ENCODE measurements at regions not wholly inside any gene's neighbourhood (a gene's known extent, or its start where the extent isn't known, plus 50 kb on each side); places are given as distances from the start of the nearest gene placed in this dataset.
"Not testable (repeated sequence)": the region's sequence is repeated elsewhere in the genome, so short reads cannot be mapped to it uniquely, and the experiment has no call there.

- no peaks in the 10 kb centered on the region for H3K4me1 ChIP-seq (ENCODE audit: insufficient read depth)
- WGBS = 60% methylated on average over 1 of the region's 1 CpG
- no peak overlapping the region for H3K4me3 ChIP-seq (ENCODE audit: low read depth, low read length)
- no peak for DNase-seq (ENCODE audit: extremely low spot score)
- H3K27ac ChIP-seq (ENCODE audit: low read depth) = no peak overlapping the region
- no peaks in the 10 kb centered on the region for H3K36me3 ChIP-seq (ENCODE audit: insufficient read depth)
Observed at GRCh38 chr4:135917011-135917410, 1615.3 kb downstream of the PCDH18 start.

- no peak overlapping the region for H3K4me3 ChIP-seq (ENCODE audit: low read depth, low read length)
- no peak overlapping the region for H3K27ac ChIP-seq (ENCODE audit: low read depth)
- no peaks in the 10 kb centered on the region for H3K4me1 ChIP-seq (ENCODE audit: insufficient read depth)
- H3K36me3 ChIP-seq (ENCODE audit: insufficient read depth) = no peaks in the 10 kb centered on the region
- DNase-seq (ENCODE audit: extremely low spot score) = no peak
Observed at GRCh38 chr4:135900956-135901355, 1631.3 kb downstream of the PCDH18 start.

GRCh38 chr4:135864304-135864703 lies 1662.7 kb upstream of the PABPC4L start:
- not testable (repeated sequence) for H3K4me1 ChIP-seq (ENCODE audit: insufficient read depth); H3K36me3 ChIP-seq (ENCODE audit: insufficient read depth); H3K27ac ChIP-seq (ENCODE audit: low read depth); DNase-seq (ENCODE audit: extremely low spot score); H3K4me3 ChIP-seq (ENCODE audit: low read depth, low read length)
- 33% methylated on average over 10 of the region's 10 CpGs for WGBS

DNA sequence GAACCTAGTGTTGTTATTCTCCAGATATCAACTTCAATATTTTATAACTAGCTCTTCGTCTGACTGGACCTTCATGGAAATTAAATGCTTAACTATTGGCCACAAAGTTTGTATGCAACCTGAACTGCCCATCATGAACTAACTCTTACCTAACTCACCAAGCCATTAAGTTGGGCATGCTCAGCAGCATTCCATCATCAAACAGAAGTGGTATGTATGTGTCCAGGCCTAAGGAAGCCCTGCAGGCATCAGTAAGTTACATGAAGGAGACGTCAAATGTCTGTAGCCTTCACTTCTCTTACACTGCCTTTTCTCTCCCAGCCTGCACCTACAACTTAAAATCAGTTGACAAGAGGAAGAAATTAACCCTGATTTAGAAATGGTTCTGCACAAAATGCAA lies 1639.2 kb upstream of the PABPC4L start:
- H3K36me3 ChIP-seq (ENCODE audit: insufficient read depth) = no peaks in the 10 kb centered on the region
- no peak overlapping the region for H3K4me3 ChIP-seq (ENCODE audit: low read depth, low read length)
- no peak for DNase-seq (ENCODE audit: extremely low spot score)
- H3K4me1 ChIP-seq (ENCODE audit: insufficient read depth) = no peaks in the 10 kb centered on the region
- H3K27ac ChIP-seq (ENCODE audit: low read depth) = no peak overlapping the region
- 94% methylated on average over 2 of the region's 2 CpGs for WGBS

DNA sequence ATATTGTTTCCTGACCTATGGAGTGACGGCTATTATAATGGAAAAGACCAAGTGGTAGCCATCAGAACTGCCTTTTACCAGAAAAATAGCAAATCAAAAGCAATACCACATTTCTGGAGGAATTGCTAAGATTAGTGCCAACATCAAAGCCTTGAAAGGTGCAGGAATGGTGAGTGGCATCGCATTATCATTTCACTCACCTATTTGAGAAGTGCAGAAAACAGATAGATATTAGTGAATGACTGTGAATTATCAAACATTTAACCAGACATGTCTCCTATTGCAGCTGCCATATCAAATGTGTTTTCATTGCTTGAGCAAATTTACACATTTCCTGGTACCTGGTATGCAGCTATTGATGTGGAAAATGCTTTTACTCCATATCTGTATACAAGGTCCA lies 1638.1 kb upstream of the PABPC4L start:
- no peaks in the 10 kb centered on the region for H3K36me3 ChIP-seq (ENCODE audit: insufficient read depth)
- WGBS = 94% methylated on average over 2 of the region's 2 CpGs
- H3K4me3 ChIP-seq (ENCODE audit: low read depth, low read length) = no peak overlapping the region
- no peaks in the 10 kb centered on the region for H3K4me1 ChIP-seq (ENCODE audit: insufficient read depth)
- DNase-seq (ENCODE audit: extremely low spot score) = no peak
- H3K27ac ChIP-seq (ENCODE audit: low read depth) = no peak overlapping the region

- Histone ChIP-seq H3K36me3 (ENCODE audit: insufficient read depth) (no peaks in the 10 kb centered on the region), H3K27ac (ENCODE audit: low read depth) (no peak overlapping the region), H3K4me3 (ENCODE audit: low read depth, low read length) (no peak overlapping the region), H3K4me1 (ENCODE audit: insufficient read depth) (no peaks in the 10 kb centered on the region)
- 81% methylated on average over 1 of the region's 1 CpG for WGBS
- DNase-seq (ENCODE audit: extremely low spot score) = no peak
Observed at GRCh38 chr4:135838889-135839288, 1637.3 kb upstream of the PABPC4L start.

DNA sequence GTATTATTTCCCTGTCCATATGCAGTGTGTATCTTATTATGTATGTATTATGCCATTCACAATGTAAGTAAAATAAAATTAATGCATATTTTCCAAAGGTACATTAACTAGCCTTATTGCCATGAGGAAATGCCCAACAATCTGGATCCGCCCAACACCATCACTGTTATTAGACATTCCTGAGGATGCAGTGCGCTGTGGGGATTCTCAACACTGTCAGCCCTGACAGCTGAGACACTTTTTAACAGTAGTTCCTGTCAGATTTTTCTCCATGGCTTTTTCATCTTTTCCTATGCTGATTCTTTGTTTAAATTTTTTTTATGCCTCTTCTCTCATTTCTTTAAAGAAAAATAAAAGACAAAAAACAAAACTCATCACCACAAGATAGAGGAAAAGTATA lies 1632.9 kb upstream of the PABPC4L start:
- no peak for DNase-seq (ENCODE audit: extremely low spot score)
- Histone ChIP-seq H3K36me3 (ENCODE audit: insufficient read depth) (no peaks in the 10 kb centered on the region), H3K4me1 (ENCODE audit: insufficient read depth) (no peaks in the 10 kb centered on the region), H3K4me3 (ENCODE audit: low read depth, low read length) (no peak overlapping the region), H3K27ac (ENCODE audit: low read depth) (no peak overlapping the region)
- WGBS = 90% methylated on average over 2 of the region's 2 CpGs

- H3K4me3 ChIP-seq (ENCODE audit: low read depth, low read length) = no peak overlapping the region
Observed at GRCh38 chr4:135833529-135833928, 1631.9 kb upstream of the PABPC4L start.

GRCh38 chr4:135824759-135825296 lies 1623.2 kb upstream of the PABPC4L start:
- DNase-seq (ENCODE audit: extremely low spot score) = no peak
- no peaks in the 10 kb centered on the region for H3K36me3 ChIP-seq (ENCODE audit: insufficient read depth)
- H3K4me1 ChIP-seq (ENCODE audit: insufficient read depth) = no peaks in the 10 kb centered on the region
- no peak overlapping the region for H3K4me3 ChIP-seq (ENCODE audit: low read depth, low read length)
- no peak overlapping the region for H3K27ac ChIP-seq (ENCODE audit: low read depth)
- WGBS = 57% methylated on average over 3 of the region's 3 CpGs

More at GRCh38 chr4:135833529-135833928, 1631.9 kb upstream of the PABPC4L start:
- WGBS = 86% methylated on average over 1 of the region's 1 CpG
- Histone ChIP-seq H3K4me1 (ENCODE audit: insufficient read depth) (no peaks in the 10 kb centered on the region), H3K36me3 (ENCODE audit: insufficient read depth) (no peaks in the 10 kb centered on the region), H3K27ac (ENCODE audit: low read depth) (no peak overlapping the region)
- no peak for DNase-seq (ENCODE audit: extremely low spot score)

DNA sequence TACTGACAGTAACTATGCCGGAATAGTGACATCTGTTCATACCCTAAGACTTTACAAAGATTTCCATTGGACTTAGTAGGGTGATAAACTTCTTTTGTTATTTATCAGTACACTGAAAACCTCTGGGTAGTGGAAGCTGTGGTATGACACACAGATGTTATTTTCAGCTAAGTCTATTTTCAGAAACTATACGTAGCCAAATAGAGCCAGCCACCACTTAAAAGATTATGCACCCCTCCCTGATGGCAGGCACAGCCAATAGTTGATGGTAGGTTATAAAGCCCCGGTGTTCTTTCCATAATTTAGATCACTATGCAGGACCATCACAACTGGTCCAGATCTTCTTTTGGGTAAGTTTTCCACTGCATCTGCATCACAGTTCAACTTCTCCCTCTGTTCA lies 1603.2 kb upstream of the PABPC4L start:
- Histone ChIP-seq H3K4me1 (ENCODE audit: insufficient read depth) (no peaks in the 10 kb centered on the region), H3K4me3 (ENCODE audit: low read depth, low read length) (no peak overlapping the region), H3K27ac (ENCODE audit: low read depth) (no peak overlapping the region), H3K36me3 (ENCODE audit: insufficient read depth) (no peaks in the 10 kb centered on the region)
- 80% methylated on average over 3 of the region's 3 CpGs for WGBS
- DNase-seq (ENCODE audit: extremely low spot score) = no peak

GRCh38 chr4:135777361-135777760 lies 1575.8 kb upstream of the PABPC4L start:
- Histone ChIP-seq H3K36me3 (ENCODE audit: insufficient read depth) (no peaks in the 10 kb centered on the region), H3K27ac (ENCODE audit: low read depth) (no peak overlapping the region), H3K4me1 (ENCODE audit: insufficient read depth) (no peaks in the 10 kb centered on the region), H3K4me3 (ENCODE audit: low read depth, low read length) (no peak overlapping the region)
- 54% methylated on average over 1 of the region's 1 CpG for WGBS
- DNase-seq (ENCODE audit: extremely low spot score) = no peak

DNA sequence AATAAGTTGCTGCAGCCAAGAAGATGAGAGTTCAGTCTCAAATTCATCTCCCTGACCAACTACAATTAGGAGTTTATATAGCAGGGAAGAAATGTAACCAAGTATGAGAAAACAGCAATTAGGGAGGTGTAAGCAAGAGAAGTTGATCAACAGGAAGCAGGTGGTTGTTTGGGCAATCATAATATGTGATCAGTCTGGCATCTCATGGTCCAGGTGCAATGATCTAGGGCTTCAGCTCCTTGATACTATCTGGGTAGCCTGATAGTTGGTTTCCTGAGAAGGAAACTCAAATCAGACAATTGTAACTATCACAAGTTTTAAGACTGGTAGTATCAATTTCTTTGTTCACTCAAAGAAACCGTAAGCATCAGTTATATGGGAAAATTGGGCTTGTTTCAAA lies 1574.3 kb upstream of the PABPC4L start:
- no peak overlapping the region for H3K27ac ChIP-seq (ENCODE audit: low read depth)
- no peak overlapping the region for H3K4me3 ChIP-seq (ENCODE audit: low read depth, low read length)
- no peaks in the 10 kb centered on the region for H3K4me1 ChIP-seq (ENCODE audit: insufficient read depth)
- WGBS = 96% methylated on average over 1 of the region's 1 CpG
- no peak for DNase-seq (ENCODE audit: extremely low spot score)
- H3K36me3 ChIP-seq (ENCODE audit: insufficient read depth) = no peaks in the 10 kb centered on the region

DNA sequence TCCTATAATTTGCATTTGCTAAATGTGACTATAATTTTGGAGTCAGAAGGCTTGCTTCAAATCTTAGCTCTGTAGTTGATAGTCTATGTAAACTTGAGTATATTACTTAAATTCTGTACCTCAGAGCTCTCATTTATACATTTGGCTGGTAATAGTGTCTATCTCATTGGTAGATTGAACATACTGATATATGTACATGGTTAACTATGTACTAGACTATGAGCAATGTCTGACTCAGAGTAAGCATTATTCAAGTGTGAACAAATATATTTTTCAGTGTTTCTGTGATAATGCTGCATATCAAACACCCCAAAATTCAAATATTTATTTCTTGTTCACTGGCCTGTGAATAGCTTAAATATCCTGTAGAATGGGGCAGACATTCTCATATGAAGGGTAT lies 1568.9 kb upstream of the PABPC4L start:
- no peak for DNase-seq (ENCODE audit: extremely low spot score)
- Histone ChIP-seq H3K4me3 (ENCODE audit: low read depth, low read length) (no peak overlapping the region), H3K27ac (ENCODE audit: low read depth) (no peak overlapping the region), H3K36me3 (ENCODE audit: insufficient read depth) (no peaks in the 10 kb centered on the region), H3K4me1 (ENCODE audit: insufficient read depth) (no peaks in the 10 kb centered on the region)

DNA sequence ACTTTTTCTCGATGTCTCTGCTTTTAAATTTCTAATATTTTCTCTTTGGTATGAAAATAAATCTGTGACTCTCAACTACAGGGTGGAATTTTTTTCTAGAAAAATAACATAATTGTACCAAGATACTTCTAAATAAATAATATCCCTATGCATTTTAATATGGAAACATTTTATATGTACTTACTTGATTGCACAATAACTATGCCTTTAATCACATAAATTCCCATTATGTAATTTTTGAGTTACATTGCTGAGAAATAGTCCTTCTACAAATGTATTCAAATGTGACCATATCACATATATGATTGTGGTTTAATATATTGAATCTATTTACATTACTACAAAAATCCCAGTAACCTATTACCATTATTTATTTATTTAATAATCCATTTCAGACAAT lies 1543.3 kb upstream of the PABPC4L start:
- H3K27ac ChIP-seq (ENCODE audit: low read depth) = no peak overlapping the region
- no peak overlapping the region for H3K4me3 ChIP-seq (ENCODE audit: low read depth, low read length)
- DNase-seq (ENCODE audit: extremely low spot score) = no peak
- H3K36me3 ChIP-seq (ENCODE audit: insufficient read depth) = no peaks in the 10 kb centered on the region
- no peaks in the 10 kb centered on the region for H3K4me1 ChIP-seq (ENCODE audit: insufficient read depth)
- WGBS = 92% methylated on average over 1 of the region's 1 CpG

- no peak for DNase-seq (ENCODE audit: extremely low spot score)
- no peak overlapping the region for H3K27ac ChIP-seq (ENCODE audit: low read depth)
- H3K36me3 ChIP-seq (ENCODE audit: insufficient read depth) = no peaks in the 10 kb centered on the region
- no peak overlapping the region for H3K4me3 ChIP-seq (ENCODE audit: low read depth, low read length)
- no peaks in the 10 kb centered on the region for H3K4me1 ChIP-seq (ENCODE audit: insufficient read depth)
- WGBS = 45% methylated on average over 5 of the region's 5 CpGs
Observed at GRCh38 chr4:135741583-135741982, 1540.0 kb upstream of the PABPC4L start.
